ENCODE measurements at regions not wholly inside any gene's neighbourhood (a gene's known extent, or its start where the extent isn't known, plus 50 kb on each side); places are given as distances from the start of the nearest gene placed in this dataset.

GRCh38 chr3:115475178-115476041 is 147.9 kb upstream of the GAP43 start:
- no peaks in the 10 kb centered on the region for H3K27me3 ChIP-seq (ENCODE audit: control insufficient read depth, insufficient read depth, low read length)
- no peak overlapping the region for H3K27ac ChIP-seq (ENCODE audit: low read depth in 2 of 2, low read length in 2 of 2)

GRCh38 chr3:115476472-115476871 is 146.8 kb upstream of the GAP43 start:
- Histone ChIP-seq H3K27me3 (ENCODE audit: control insufficient read depth, insufficient read depth, low read length) (no peaks in the 10 kb centered on the region), H3K4me1 (ENCODE audit: control insufficient read depth in 2 of 3, insufficient read depth in 2 of 3, low read depth in 1 of 3, low read length in 3 of 3) (no peaks in the 10 kb centered on the region), H3K27ac (ENCODE audit: low read depth in 2 of 2, low read length in 2 of 2) (no peak overlapping the region), H3K9ac (ENCODE audit: low read length in 3 of 3) (no peak overlapping the region), H3K4me3 (ENCODE audit: low read length in 3 of 3) (no peak overlapping the region), H3K9me3 (ENCODE audit: control insufficient read depth in 2 of 3, insufficient read depth in 1 of 3, low read length in 3 of 3) (no peaks in the 10 kb centered on the region), H3K36me3 (ENCODE audit: control insufficient read depth in 2 of 3, insufficient read depth in 3 of 3, low read length in 3 of 3) (no peaks in the 10 kb centered on the region)
- TF ChIP-seq, protein P1, sequence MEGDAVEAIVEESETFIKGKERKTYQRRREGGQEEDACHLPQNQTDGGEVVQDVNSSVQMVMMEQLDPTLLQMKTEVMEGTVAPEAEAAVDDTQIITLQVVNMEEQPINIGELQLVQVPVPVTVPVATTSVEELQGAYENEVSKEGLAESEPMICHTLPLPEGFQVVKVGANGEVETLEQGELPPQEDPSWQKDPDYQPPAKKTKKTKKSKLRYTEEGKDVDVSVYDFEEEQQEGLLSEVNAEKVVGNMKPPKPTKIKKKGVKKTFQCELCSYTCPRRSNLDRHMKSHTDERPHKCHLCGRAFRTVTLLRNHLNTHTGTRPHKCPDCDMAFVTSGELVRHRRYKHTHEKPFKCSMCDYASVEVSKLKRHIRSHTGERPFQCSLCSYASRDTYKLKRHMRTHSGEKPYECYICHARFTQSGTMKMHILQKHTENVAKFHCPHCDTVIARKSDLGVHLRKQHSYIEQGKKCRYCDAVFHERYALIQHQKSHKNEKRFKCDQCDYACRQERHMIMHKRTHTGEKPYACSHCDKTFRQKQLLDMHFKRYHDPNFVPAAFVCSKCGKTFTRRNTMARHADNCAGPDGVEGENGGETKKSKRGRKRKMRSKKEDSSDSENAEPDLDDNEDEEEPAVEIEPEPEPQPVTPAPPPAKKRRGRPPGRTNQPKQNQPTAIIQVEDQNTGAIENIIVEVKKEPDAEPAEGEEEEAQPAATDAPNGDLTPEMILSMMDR (IDR thresholded peaks at IDR 0.05; ENCODE audit: borderline replicate concordance, extremely low read depth, insufficient read depth): no peak
- no peak for FAIRE-seq
- intact Hi-C loops (cut with DNase I): no loop called here
- DNase-seq: no peak

More at GRCh38 chr3:115475178-115476041, 147.9 kb upstream of the GAP43 start:
- Histone ChIP-seq H3K4me1 (ENCODE audit: control insufficient read depth in 2 of 3, insufficient read depth in 2 of 3, low read depth in 1 of 3, low read length in 3 of 3) (no peaks in the 10 kb centered on the region), H3K9ac (ENCODE audit: low read length in 3 of 3) (no peak overlapping the region), H3K36me3 (ENCODE audit: control insufficient read depth in 2 of 3, insufficient read depth in 3 of 3, low read length in 3 of 3) (no peaks in the 10 kb centered on the region), H3K4me3 (ENCODE audit: low read length in 3 of 3) (no peak overlapping the region), H3K9me3 (ENCODE audit: control insufficient read depth in 2 of 3, insufficient read depth in 1 of 3, low read length in 3 of 3) (no peaks in the 10 kb centered on the region)
- FAIRE-seq (no peak), DNase-seq (no peak)
- TF ChIP-seq, protein P1 (IDR thresholded peaks at IDR 0.05; ENCODE audit: borderline replicate concordance, extremely low read depth, insufficient read depth): no peak
- intact Hi-C loops (cut with DNase I): no loop called here

DNA sequence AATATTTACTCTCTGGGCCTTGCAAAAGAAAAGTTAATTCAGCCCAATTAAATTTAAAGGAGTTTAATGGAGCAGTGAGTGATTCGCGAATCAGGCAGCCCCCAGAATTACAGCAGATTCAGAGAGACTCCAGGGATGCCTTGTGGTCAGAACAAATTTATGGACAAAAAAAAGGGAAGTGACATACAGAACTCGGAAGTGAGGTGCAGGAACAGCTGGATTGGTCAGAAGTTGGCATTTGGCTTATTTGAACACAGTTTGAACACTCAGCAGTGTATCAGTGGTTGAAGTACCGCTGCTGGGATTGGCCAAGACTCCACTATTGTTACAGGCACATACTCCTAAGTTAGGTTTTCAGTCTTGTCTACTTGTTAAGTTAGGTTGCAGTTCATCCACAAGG is 145.0 kb upstream of the GAP43 start:
- H3K9ac ChIP-seq (ENCODE audit: low read length in 3 of 3): no peak overlapping the region
- no peak overlapping the region for H3K4me3 ChIP-seq (ENCODE audit: low read length in 3 of 3)
- H3K27me3 ChIP-seq (ENCODE audit: control insufficient read depth, insufficient read depth, low read length): no peaks in the 10 kb centered on the region
- no peaks in the 10 kb centered on the region for H3K4me1 ChIP-seq (ENCODE audit: control insufficient read depth in 2 of 3, insufficient read depth in 2 of 3, low read depth in 1 of 3, low read length in 3 of 3)
- no peak overlapping the region for H3K27ac ChIP-seq (ENCODE audit: low read depth in 2 of 2, low read length in 2 of 2)
- no peak for FAIRE-seq
- TF ChIP-seq, protein P1 (IDR thresholded peaks at IDR 0.05; ENCODE audit: borderline replicate concordance, extremely low read depth, insufficient read depth): no peak
- H3K9me3 ChIP-seq (ENCODE audit: control insufficient read depth in 2 of 3, insufficient read depth in 1 of 3, low read length in 3 of 3): peaks cover 0 to 5% (median 0%) of the 10 kb centered on the region in 3 donors
- no peak for DNase-seq
- H3K36me3 ChIP-seq (ENCODE audit: control insufficient read depth in 2 of 3, insufficient read depth in 3 of 3, low read length in 3 of 3): no peaks in the 10 kb centered on the region
- intact Hi-C loops (cut with DNase I): no loop called here

Measured in kidney (tissue), 13 donors.